Activated T-cell treated with anti-CD3 and anti-CD28 coated beads for 24 hours (primary cell): ENCODE measurements at regions not wholly inside any gene's neighbourhood (a gene's known extent, or its start where the extent isn't known, plus 50 kb on each side); places are given as distances from the start of the nearest gene placed in this dataset.

Experiments used
- DNase-seq: peaks from one replicate; pipeline ENCODE4 v3.0.0-alpha.2; 2020; ENCODE audit warnings: low read depth

GRCh38 chr3:170780955-170781354, 89.0 kb downstream of the RPL22L1 start:
- DNase-seq = no peak

GRCh38 chr3:170780471-170780870, 89.5 kb downstream of the RPL22L1 start:
- DNase-seq = no peak

- DNase-seq = no peak
Observed at GRCh38 chr3:170778240-170779217, 91.5 kb downstream of the RPL22L1 start.

GRCh38 chr3:170777564-170777926, 92.5 kb downstream of the RPL22L1 start:
- no peak for DNase-seq

GRCh38 chr3:170776887-170777563, 93.0 kb downstream of the RPL22L1 start:
- no peak for DNase-seq

GRCh38 chr3:170773682-170774425, 96.1 kb downstream of the RPL22L1 start:
- DNase-seq = no peak

GRCh38 chr3:170772175-170772574, 97.8 kb downstream of the RPL22L1 start:
- no peak for DNase-seq

- DNase-seq = no peak
Observed at GRCh38 chr3:170768334-170768801, 101.6 kb downstream of the RPL22L1 start.

GRCh38 chr3:170767576-170767941, 102.4 kb downstream of the RPL22L1 start:
- no peak for DNase-seq

- no peak for DNase-seq
Observed at GRCh38 chr3:170766823-170767575, 103.0 kb downstream of the RPL22L1 start.

- DNase-seq = no peak
Observed at GRCh38 chr3:170766253-170766652, 103.7 kb downstream of the RPL22L1 start.

GRCh38 chr3:170765419-170766078, 104.4 kb downstream of the RPL22L1 start:
- DNase-seq = no peak

- DNase-seq = no peak
Observed at GRCh38 chr3:170764017-170764416, 106.0 kb downstream of the RPL22L1 start.

- no peak for DNase-seq
Observed at GRCh38 chr3:170762064-170762463, 107.9 kb downstream of the RPL22L1 start.

- no peak for DNase-seq
Observed at GRCh38 chr3:170761103-170761502, 108.9 kb downstream of the RPL22L1 start.

GRCh38 chr3:170760174-170760526, 109.8 kb downstream of the RPL22L1 start:
- no peak for DNase-seq

- no peak for DNase-seq
Observed at GRCh38 chr3:170759511-170760173, 110.4 kb downstream of the RPL22L1 start.

GRCh38 chr3:170757038-170757437, 113.0 kb downstream of the RPL22L1 start:
- no peak for DNase-seq

GRCh38 chr3:170754311-170754693, 115.7 kb downstream of the RPL22L1 start:
- DNase-seq = no peak

GRCh38 chr3:170753421-170754310, 116.3 kb downstream of the RPL22L1 start:
- DNase-seq = no peak
